Naive thymus-derived CD4-positive, alpha-beta T cell (primary cell): ENCODE measurements at regions not wholly inside any gene's neighbourhood (a gene's known extent, or its start where the extent isn't known, plus 50 kb on each side); places are given as distances from the start of the nearest gene placed in this dataset.
"Not testable (repeated sequence)": the region's sequence is repeated elsewhere in the genome, so short reads cannot be mapped to it uniquely, and the experiment has no call there.

ENCODE experiments used
- ATAC-seq: fragments of 150-1000 bp; cut with Tn5 transposase; 2 replicates; pipeline ENCODE4 v1.10.0; 2021; ENCODE audit warnings: mild to moderate bottlenecking, moderate library complexity
- CTCF ChIA-PET: fragments of 350-600 bp; sonication (Branson Sonifier 250); formaldehyde crosslinking; loops from one replicate; lab custom pipeline; 2021; ENCODE audit warnings: antibody characterized with exemption; lab: Charles Lee
- POLR2A ChIA-PET: fragments of 350-600 bp; sonication (Branson Sonifier 250); formaldehyde crosslinking; loops from one replicate; lab custom pipeline; 2021; ENCODE audit warnings: antibody characterized with exemption, inconsistent platforms; lab: Charles Lee
- DNase-seq, 9 donors: peaks; one replicate each; pipeline versions ENCODE4 v3.0.0 to v3.0.0-alpha.2; 2020 to 2022; ENCODE audit warnings: mixed read lengths in 1 of 9
- H3K27ac ChIP-seq: one replicate; pipeline ENCODE4 v1.7.0; 2013; ENCODE audit warnings: mild to moderate bottlenecking, low read depth, low read length, moderate library complexity
- H3K27me3 ChIP-seq, 2 donors: one replicate each; pipeline ENCODE4 v1.7.0; 2013; ENCODE audit warnings: low read length in 2 of 2, mild to moderate bottlenecking in 2 of 2, moderate library complexity in 2 of 2; ENCODE audit not compliant: control insufficient read depth in 2 of 2, insufficient read depth in 2 of 2
- H3K36me3 ChIP-seq, 3 experiments: 1 replicate in 2 of 3; 2 replicates in 1 of 3; pipeline ENCODE4 v1.7.0; 2013; ENCODE audit warnings: low read length in 3 of 3, mild to moderate bottlenecking in 3 of 3, moderate library complexity in 1 of 3; ENCODE audit not compliant: insufficient read depth in 3 of 3, control insufficient read depth in 2 of 3
- H3K4me1 ChIP-seq, 2 donors: one replicate each; pipeline ENCODE4 v1.7.0; 2013; ENCODE audit warnings: low read length in 2 of 2, mild to moderate bottlenecking in 2 of 2, moderate library complexity in 1 of 2; ENCODE audit not compliant: control insufficient read depth in 2 of 2, insufficient read depth in 2 of 2
- H3K4me3 ChIP-seq: 2 replicates; pipeline ENCODE4 v1.7.0; 2013; ENCODE audit warnings: mild to moderate bottlenecking, low read length
- H3K9me3 ChIP-seq, 3 experiments: 1 replicate in 2 of 3; 2 replicates in 1 of 3; pipeline ENCODE4 v1.7.0; 2013; ENCODE audit warnings: low read length in 3 of 3; ENCODE audit not compliant: control insufficient read depth in 2 of 3
- H3K27ac Mint-ChIP-seq, 9 donors: one replicate each; pipeline ENCODE4 v1.8.0; 2020 to 2022; ENCODE audit warnings: mixed read lengths in 9 of 9, mild to moderate bottlenecking in 8 of 9, moderate library complexity in 5 of 9, inconsistent platforms in 2 of 9
- H3K27me3 Mint-ChIP-seq, 5 donors: one replicate each; pipeline ENCODE4 v1.8.0; 2021 to 2022; ENCODE audit warnings: mixed read lengths in 5 of 5, mild to moderate bottlenecking in 1 of 5
- H3K36me3 Mint-ChIP-seq, 5 donors: one replicate each; pipeline ENCODE4 v1.8.0; 2020 to 2022; ENCODE audit warnings: mixed read lengths in 5 of 5, mild to moderate bottlenecking in 3 of 5, inconsistent platforms in 1 of 5
- H3K4me1 Mint-ChIP-seq, 7 donors: one replicate each; pipeline ENCODE4 v1.8.0; 2020 to 2022; ENCODE audit warnings: mixed read lengths in 7 of 7, mild to moderate bottlenecking in 3 of 7, inconsistent platforms in 1 of 7
- H3K4me3 Mint-ChIP-seq, 10 donors: one replicate each; pipeline ENCODE4 v1.8.0; 2020 to 2022; ENCODE audit warnings: mild to moderate bottlenecking in 10 of 10, mixed read lengths in 10 of 10, moderate library complexity in 6 of 10, inconsistent platforms in 2 of 10
- H3K9me3 Mint-ChIP-seq, 11 donors: one replicate each; pipeline ENCODE4 v1.8.0; 2020 to 2022; ENCODE audit warnings: mixed read lengths in 11 of 11, mild to moderate bottlenecking in 4 of 11, inconsistent platforms in 1 of 11, moderate library complexity in 1 of 11
- intact Hi-C, 2 donors: fragments of 100-400 bp; cut with micrococcal nuclease; formaldehyde crosslinking; loops; one replicate each; pipeline ENCODE4 v1.15.1; 2023

- CTCF ChIA-PET: no interaction called here
- Histone ChIP-seq H3K4me3 (no peak overlapping the region), H3K27ac (no peak overlapping the region), H3K27me3 (no peaks in the 10 kb centered on the region), H3K36me3 (no peaks in the 10 kb centered on the region), H3K9me3 (no peaks in the 10 kb centered on the region), H3K4me1 (peaks cover 4 to 5% of the 10 kb centered on the region in 2 donors)
- peaks cover 0 to 14% (median 5%) of the 10 kb centered on the region in 5 donors for H3K36me3 Mint-ChIP-seq
- H3K4me3 Mint-ChIP-seq: no peak overlapping the region
- peaks cover 3 to 19% (median 13%) of the 10 kb centered on the region in 11 donors for H3K9me3 Mint-ChIP-seq
- POLR2A ChIA-PET: no interaction called here
- no peak overlapping the region for H3K27ac Mint-ChIP-seq
- ATAC-seq: no peak
- intact Hi-C loops: no loop called here
- DNase-seq: no peak
- peaks cover 0 to 16% (median 6%) of the 10 kb centered on the region in 5 donors for H3K27me3 Mint-ChIP-seq
- H3K4me1 Mint-ChIP-seq: peaks cover 3 to 18% (median 12%) of the 10 kb centered on the region in 7 donors
Observed at GRCh38 chr1:31485166-31485565, 72.2 kb downstream of the SERINC2 start.

- intact Hi-C loops: no loop called here
- peak overlapping the region in 6 of 9 donors; percentile 16 to 85 (median 56) for H3K27ac Mint-ChIP-seq
- Histone ChIP-seq H3K4me3 (no peak overlapping the region), H3K4me1 (peaks cover 4 to 5% of the 10 kb centered on the region in 2 donors), H3K27me3 (no peaks in the 10 kb centered on the region), H3K9me3 (no peaks in the 10 kb centered on the region), H3K27ac (no peak overlapping the region), H3K36me3 (no peaks in the 10 kb centered on the region)
- DNase-seq (peak in 3 of 9 donors; percentile 9 to 28 (median 17)), ATAC-seq (no peak)
- ChIA-PET CTCF (no interaction called here), POLR2A (no interaction called here)
- H3K27me3 Mint-ChIP-seq: peaks cover 0 to 26% (median 0%) of the 10 kb centered on the region in 5 donors
- H3K4me3 Mint-ChIP-seq: peak overlapping the region in 9 of 10 donors; percentile 5 to 66 (median 36)
- peaks cover 0 to 9% (median 0%) of the 10 kb centered on the region in 5 donors for H3K36me3 Mint-ChIP-seq
- peaks cover 0 to 23% (median 3%) of the 10 kb centered on the region in 11 donors for H3K9me3 Mint-ChIP-seq
- peaks cover 1 to 18% (median 12%) of the 10 kb centered on the region in 7 donors for H3K4me1 Mint-ChIP-seq
Observed at GRCh38 chr1:31487143-31487542, 74.1 kb downstream of the SERINC2 start.

- no peak overlapping the region for H3K4me3 ChIP-seq
- peaks cover 4 to 5% of the 10 kb centered on the region in 2 donors for H3K4me1 ChIP-seq
- no peaks in the 10 kb centered on the region for H3K27me3 ChIP-seq
- peak overlapping the region in 7 of 10 donors; percentile 8 to 66 (median 45) for H3K4me3 Mint-ChIP-seq
- peak overlapping the region in 7 of 9 donors; percentile 16 to 85 (median 48) for H3K27ac Mint-ChIP-seq
- H3K27ac ChIP-seq: no peak overlapping the region
- POLR2A ChIA-PET: interaction anchor here (0.6 kb wide), 1 partner anchor 1731 kb away, joined by 3 read pairs; no protein-coding TSS in a partner anchor
- H3K4me1 Mint-ChIP-seq: peaks cover 1 to 18% (median 12%) of the 10 kb centered on the region in 7 donors
- ATAC-seq: no peak
- CTCF ChIA-PET: no interaction called here
- H3K27me3 Mint-ChIP-seq: peaks cover 0 to 28% (median 0%) of the 10 kb centered on the region in 5 donors
- H3K9me3 ChIP-seq: no peaks in the 10 kb centered on the region
- H3K36me3 ChIP-seq: no peaks in the 10 kb centered on the region
- intact Hi-C loops: no loop called here
- DNase-seq: no peak
- H3K36me3 Mint-ChIP-seq: peaks cover 0 to 9% (median 0%) of the 10 kb centered on the region in 5 donors
- H3K9me3 Mint-ChIP-seq: peaks cover 0 to 23% (median 3%) of the 10 kb centered on the region in 11 donors
Observed at GRCh38 chr1:31487721-31488293, 74.8 kb downstream of the SERINC2 start.

- CTCF ChIA-PET: no interaction called here
- H3K27me3 ChIP-seq: no peaks in the 10 kb centered on the region
- Mint-ChIP-seq H3K4me1 (peaks cover 1 to 18% (median 12%) of the 10 kb centered on the region in 7 donors), H3K9me3 (peaks cover 0 to 23% (median 3%) of the 10 kb centered on the region in 11 donors), H3K36me3 (peaks cover 0 to 9% (median 0%) of the 10 kb centered on the region in 5 donors), H3K27ac (no peak overlapping the region), H3K27me3 (peaks cover 0 to 32% (median 0%) of the 10 kb centered on the region in 5 donors), H3K4me3 (no peak overlapping the region)
- H3K4me3 ChIP-seq: no peak overlapping the region
- no peak for ATAC-seq
- DNase-seq: no peak
- no peaks in the 10 kb centered on the region for H3K36me3 ChIP-seq
- POLR2A ChIA-PET: interaction anchor here (0.6 kb wide), 1 partner anchor 1732 kb away, joined by 3 read pairs; no protein-coding TSS in a partner anchor
- peaks cover 4 to 5% of the 10 kb centered on the region in 2 donors for H3K4me1 ChIP-seq
- H3K27ac ChIP-seq: no peak overlapping the region
- no peaks in the 10 kb centered on the region for H3K9me3 ChIP-seq
- intact Hi-C loops: no loop called here
Observed at GRCh38 chr1:31488528-31488927, 75.5 kb downstream of the SERINC2 start.

DNA sequence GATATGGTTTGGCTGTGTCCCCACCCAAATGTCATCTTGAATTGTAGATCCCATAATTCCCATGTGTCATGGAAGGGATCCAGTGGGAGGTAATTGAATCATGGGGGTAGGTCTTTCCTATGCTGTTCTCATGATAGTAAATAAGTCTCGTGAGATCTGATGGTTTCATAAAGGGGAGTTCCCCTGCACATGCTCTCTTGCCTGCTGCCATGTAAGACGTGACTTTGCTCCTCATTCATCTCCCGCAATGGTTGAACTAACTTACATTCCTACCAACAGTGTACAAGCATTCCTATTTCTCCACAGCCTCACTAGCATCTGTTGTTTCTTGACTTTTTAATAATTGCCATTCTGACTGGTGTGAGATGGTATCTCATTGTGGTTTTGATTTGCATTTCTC is 76.6 kb downstream of the SERINC2 start:
- H3K9me3 ChIP-seq, POLR2A ChIA-PET, H3K4me1 ChIP-seq, H3K36me3 Mint-ChIP-seq, intact Hi-C loops, H3K4me3 Mint-ChIP-seq, H3K27me3 ChIP-seq, DNase-seq, CTCF ChIA-PET, ATAC-seq, H3K36me3 ChIP-seq, H3K27ac ChIP-seq, H3K4me3 ChIP-seq: not testable (repeated sequence)
- Mint-ChIP-seq H3K9me3 (peaks cover 0 to 23% (median 3%) of the 10 kb centered on the region in 11 donors), H3K27ac (peak overlapping the region in 2 of 9 donors; percentile 4 to 15), H3K4me1 (peaks cover 1 to 18% (median 12%) of the 10 kb centered on the region in 7 donors), H3K27me3 (peaks cover 0 to 34% (median 0%) of the 10 kb centered on the region in 5 donors)

GRCh38 chr1:31490596-31490995 is 77.6 kb downstream of the SERINC2 start:
- H3K27ac Mint-ChIP-seq, intact Hi-C loops, CTCF ChIA-PET, H3K4me3 ChIP-seq, ATAC-seq, H3K4me1 ChIP-seq, H3K36me3 Mint-ChIP-seq, H3K27ac ChIP-seq, POLR2A ChIA-PET, H3K27me3 ChIP-seq, H3K9me3 ChIP-seq, H3K4me3 Mint-ChIP-seq, H3K36me3 ChIP-seq, DNase-seq: not testable (repeated sequence)
- Mint-ChIP-seq H3K4me1 (peaks cover 1 to 18% (median 12%) of the 10 kb centered on the region in 7 donors), H3K9me3 (peaks cover 0 to 23% (median 3%) of the 10 kb centered on the region in 11 donors), H3K27me3 (peaks cover 0 to 34% (median 0%) of the 10 kb centered on the region in 5 donors)
